Head of caudate nucleus (tissue), 42 donors: ENCODE measurements at regions not wholly inside any gene's neighbourhood (a gene's known extent, or its start where the extent isn't known, plus 50 kb on each side); places are given as distances from the start of the nearest gene placed in this dataset.

Experiments used
- DNase-seq, 42 donors: peaks; one replicate each; pipeline versions ENCODE4 v3.0.0 to v3.0.0-alpha.2; 2020 to 2021; ENCODE audit warnings: mixed read lengths in 7 of 42
- intact Hi-C: fragments of 100-400 bp; cut with DNase I; formaldehyde crosslinking; loops from one replicate; pipeline ENCODE4 v1.15.0; 2022

DNA sequence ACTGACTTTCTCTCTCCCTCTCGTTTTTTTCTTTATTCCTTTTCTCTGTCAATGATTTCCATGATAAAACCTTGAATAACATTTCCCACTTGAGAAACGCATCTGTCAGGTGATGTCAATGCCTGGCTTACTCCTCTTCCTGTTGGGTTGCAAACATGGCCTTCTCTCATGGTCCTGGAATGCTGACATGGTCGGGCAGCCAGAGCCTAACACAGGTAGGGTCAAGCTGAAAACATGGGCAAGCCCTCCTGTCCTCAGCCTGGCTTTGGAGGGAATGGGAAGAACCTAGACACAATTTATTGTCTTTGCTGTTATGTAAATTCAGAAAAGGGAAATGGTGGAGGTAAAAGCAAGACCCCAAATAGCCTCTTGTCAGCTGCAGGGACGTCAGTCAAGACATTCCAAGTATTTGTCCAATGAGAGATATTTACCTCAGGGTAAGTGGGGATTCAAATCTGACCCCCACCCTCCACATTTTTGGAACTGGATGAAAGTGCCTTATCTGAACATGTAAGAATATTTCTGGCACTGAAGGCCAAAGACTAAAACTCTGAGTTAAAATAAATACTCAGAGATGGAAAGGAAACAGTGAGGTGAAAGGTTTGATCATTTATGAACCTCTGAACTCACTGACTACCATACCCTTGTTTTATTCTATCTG lies 473.8 kb downstream of the SPRY1 start:
- intact Hi-C loops: no loop called here
- DNase-seq: no peak

DNA sequence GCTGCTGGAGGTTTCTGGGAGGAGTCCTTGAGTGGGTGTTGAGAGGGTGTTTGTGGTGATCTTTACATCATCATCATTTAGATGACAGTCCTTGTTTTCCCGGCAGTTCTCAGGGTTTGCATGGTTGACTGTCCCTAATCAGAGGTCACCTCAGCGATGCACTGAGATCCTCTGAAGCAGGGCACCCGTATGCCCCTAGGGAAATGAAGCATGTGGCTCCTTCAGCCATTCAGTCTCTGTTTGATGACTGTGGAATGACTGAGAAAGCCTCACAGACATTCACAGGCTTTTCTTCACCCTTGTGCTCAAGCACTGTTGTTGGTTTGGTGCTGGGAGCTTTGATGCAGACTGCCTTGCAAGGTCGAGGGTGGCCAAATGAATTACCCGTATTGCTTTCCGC lies 474.7 kb downstream of the SPRY1 start:
- DNase-seq: no peak
- intact Hi-C loops: no loop called here

DNA sequence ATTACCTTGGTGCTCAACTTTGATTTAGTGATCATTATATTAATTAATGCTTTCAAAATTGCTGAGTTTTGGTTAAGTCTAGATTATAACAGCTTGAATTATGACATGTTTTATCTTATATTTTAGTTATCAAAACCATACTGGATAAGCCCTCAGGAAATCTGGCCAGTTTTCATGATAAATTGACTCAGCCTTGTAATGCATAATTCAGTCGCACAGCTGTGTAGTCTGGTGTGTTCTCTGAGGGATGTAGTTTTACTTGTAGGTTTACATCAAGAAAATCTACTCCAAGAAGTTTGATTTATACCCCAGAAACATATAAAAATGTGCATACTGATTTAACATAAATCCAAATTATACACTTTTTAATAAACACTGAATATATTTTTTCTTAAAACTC lies 477.5 kb downstream of the SPRY1 start:
- no peak for DNase-seq
- intact Hi-C loops: no loop called here

DNA sequence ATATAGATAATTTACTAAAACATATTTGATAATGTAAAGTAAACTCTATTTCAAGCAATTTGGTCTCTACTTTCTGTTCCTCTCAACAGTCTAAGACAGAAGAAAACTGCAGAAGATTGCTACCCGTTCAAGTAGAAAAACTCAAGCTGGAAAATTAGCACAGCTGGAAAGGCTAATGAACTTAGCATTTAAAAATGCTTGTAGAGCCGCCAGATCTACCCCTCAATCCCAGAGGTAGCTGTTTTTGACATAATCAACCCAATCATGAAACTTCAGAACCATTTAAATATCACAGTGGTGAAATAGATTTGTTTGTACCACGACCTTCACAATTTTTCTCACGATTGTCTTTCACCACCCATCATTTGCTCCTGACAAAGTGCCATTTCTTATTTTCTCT lies 479.5 kb downstream of the SPRY1 start:
- DNase-seq: no peak
- intact Hi-C loops: no loop called here

DNA sequence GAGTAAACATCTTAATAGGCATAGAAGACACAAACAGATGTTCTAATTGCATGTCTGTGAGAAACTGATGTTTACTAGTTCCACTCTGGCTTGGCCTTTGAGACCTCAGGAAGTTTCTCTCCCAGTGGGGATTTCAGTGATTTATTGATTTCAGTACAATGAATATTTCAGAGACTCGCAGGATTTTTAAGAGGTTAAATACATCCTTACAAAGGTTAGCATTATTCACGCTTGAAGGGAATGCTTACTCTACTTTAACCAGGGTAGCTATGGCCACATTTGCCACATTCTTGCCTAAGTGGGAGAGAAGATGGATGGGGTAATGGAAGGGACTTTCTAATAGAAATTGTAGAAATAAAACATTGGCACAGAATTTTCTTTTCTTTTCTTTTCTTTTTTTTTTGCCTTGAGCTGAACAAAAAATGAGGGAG lies 480.1 kb downstream of the SPRY1 start:
- no peak for DNase-seq
- intact Hi-C loops: no loop called here

DNA sequence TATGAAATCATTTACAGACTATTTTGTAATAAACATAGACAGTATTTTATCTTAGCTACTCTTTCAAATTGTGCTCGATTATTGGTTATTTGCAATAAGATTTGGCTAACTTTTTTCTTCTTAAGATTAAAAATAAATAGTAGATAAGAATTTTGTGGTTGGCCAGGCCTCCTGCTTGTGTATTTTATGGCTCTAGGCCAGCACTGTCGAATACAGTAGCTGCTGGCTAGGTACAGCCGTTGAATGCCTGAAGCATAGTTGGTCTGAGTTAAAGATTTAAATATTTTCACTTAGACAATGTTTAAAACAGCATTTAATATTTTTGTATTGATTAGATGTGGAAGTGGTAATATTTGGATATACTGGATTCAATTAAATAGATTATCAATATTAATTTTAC lies 481.0 kb downstream of the SPRY1 start:
- DNase-seq: no peak
- intact Hi-C loops: no loop called here

DNA sequence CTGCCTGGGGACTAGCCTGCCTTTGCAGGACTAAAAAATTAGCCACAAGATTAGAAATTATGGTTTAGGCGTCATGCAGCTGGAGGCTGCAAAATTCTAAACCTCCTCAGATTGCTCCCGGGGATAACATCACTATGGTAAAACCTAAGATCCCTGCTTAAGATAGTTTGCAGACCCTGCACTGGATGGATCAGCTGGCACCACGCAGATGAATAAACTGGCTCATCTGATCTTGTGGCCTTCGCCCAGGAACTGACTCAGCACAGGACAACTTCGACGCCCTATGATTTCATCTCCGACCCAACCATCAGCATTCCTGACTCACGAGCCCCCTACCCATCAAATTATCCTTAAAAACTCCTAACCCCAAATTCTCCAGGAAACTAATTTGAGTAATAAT lies 482.4 kb downstream of the SPRY1 start:
- no peak for DNase-seq

DNA sequence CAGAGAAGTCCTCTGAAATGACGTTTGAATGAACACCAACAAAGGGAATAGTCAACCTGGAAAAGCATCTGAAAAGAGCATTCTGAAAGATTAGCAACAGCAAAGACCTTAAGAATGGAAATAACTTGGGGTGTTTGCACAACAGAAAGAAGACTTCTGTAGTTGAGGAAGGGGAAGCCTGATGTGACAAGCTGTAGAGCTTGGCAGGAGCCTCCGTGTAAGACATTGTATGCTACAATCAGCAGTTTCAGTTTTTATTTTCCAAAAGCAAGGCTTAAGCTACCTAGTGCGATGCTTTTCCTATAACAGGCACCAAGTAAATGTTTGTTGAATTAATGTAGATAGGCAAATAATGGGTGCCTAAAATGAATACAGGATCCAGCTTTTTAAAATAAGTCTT lies 484.0 kb downstream of the SPRY1 start:
- intact Hi-C loops: no loop called here
- no peak for DNase-seq

More for the DNA sequence above, 482.4 kb downstream of the SPRY1 start:
- intact Hi-C loops: no loop called here

DNA sequence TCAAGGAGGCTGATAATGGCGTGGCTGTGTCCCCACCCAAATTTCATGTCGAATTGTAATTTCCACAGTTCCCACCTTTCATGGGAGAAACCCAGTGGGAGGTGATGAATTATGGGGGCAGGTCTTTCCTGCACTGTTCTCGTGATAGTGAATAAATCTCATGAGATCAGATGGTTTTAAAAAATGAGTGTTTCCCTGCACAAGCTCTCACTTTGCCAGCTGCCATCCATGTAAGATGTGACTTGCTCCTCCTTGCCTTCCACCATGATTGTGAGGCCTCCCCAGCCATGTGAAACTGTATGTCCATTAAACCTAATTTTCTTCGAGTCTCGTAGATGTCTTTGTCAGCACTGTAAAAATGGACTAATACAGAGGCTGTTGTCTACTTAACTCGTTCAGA lies 488.3 kb downstream of the SPRY1 start:
- no peak for DNase-seq
- intact Hi-C loops: no loop called here

DNA sequence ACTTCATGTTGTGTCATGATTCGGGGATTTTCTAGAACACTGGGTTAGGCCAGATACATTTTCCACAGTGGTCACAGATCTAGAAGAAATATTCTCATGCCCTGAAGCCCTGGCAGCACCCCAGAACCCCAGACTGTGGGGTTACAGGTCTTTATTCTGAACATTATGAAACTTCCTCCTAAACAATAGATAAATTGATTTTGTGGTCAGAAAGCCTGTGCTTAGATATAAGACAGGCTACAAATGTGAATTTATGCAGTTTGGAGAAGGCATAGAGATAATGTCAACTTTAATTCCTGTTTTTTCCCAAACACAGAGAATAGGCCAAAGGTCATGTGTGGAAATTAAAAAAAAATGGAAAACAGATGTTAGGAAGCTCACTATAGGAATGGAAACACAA lies 492.9 kb downstream of the SPRY1 start:
- DNase-seq: no peak
- intact Hi-C loops: no loop called here

DNA sequence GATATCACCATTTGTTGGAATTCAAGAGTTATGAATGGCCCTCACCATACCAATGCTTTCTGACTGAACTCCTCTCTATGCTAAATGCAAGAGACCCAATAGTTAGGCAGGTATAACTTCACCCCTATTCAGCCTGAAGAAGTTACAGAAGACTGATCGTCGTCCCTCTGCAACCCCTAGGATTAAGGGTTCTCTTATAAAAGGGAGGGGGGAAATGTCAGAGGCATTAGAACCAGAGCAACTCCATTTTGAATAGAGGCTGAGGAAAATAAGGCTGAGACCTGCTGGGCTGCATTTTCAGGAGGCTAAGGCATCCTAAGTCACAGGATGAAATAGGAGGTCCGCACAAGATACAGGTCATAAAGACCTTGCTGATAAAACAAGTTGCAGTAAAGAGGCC lies 494.3 kb downstream of the SPRY1 start:
- intact Hi-C loops: no loop called here

DNA sequence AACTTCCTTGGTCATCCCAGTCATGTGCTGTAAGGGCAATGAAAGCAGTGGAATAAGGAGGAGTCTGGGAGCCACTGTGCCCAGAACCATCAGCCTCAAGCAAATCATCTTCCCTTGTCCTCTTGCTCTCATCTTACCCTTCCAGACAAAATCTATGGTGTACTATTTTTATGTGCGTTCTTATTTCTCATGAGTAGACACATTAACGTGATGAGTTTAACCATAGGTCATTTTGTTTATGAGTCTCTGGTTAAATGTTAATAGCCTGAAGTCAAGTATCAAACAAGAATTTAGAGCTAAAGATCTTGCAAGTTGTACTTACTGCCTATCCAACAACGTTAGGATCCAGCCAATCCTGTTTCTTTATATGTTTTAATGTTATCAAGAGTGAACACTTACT lies 495.3 kb downstream of the SPRY1 start:
- intact Hi-C loops: no loop called here
- no peak for DNase-seq

More for the DNA sequence above, 494.3 kb downstream of the SPRY1 start:
- no peak for DNase-seq

DNA sequence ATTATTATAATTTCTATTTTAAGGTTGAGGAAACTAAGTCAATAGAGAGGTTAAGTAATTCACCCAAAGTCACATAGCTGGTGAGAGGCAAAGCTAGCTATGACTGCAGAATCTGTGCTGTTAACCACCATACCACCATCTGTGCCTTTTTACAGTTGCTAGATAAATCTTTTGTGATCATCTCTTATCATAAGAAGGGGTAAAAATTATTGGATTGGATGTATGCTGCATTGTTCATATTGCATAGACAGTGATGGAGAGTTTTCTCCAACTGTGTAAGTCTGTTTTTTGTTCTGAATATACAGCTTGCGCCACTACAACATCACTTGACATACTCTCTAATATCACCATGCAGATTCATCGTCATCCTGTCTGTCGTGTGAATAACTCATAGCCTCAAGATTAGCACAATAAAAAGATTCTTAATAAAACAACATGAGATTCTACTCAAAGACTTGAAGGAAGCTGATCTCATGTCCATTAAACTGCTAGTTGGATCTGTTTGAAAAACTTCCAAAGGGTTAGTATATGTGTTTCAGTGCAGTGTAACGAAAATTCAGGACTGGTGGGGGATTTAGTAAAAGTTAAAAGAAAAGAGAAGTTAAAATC lies 495.9 kb downstream of the SPRY1 start:
- no peak for DNase-seq
- intact Hi-C loops: no loop called here

DNA sequence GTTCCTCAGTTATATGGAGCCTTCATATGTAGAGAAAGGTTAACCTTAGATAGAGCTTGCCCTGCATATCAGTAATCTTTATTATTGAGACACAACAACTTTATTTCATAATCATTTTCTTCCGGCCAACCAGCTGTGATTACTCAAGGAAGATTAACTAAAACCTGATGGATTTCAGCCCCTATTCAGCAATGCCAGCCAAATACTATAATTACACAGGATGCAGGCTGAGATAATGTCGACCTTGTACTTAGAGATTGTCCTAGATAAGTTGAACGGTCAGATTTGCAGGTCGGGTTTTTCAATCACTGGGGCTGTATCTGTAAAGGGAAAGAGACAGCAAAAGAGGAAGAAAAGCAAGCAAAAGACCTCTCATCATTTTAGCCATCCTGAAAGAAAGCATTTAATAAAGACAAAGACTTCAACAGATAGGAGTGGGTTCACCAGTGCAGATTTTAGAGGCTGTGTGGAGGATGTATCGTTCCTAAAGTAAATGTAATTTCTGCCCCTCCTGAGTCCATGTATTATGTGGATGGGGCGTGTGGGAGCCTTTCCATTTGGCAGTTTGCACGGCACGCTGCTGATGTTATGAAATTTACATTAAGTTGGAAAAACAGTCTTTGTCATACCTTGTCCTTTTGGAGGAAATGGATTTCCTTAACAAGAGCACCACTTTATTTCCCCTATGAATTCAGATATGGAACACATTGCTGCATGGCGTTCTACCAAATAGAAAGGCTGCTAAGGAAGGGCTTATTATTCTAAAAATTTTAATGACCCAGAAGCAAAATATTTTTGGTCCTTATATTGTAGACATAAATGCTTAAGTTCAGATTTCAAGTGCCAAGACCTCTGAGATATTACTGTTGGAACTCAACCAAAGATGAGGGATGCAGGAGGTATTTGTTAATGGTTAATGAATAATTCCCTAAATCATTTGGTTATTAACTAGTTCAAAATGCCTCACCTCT lies 496.7 kb downstream of the SPRY1 start:
- DNase-seq: no peak
- intact Hi-C loops: no loop called here

DNA sequence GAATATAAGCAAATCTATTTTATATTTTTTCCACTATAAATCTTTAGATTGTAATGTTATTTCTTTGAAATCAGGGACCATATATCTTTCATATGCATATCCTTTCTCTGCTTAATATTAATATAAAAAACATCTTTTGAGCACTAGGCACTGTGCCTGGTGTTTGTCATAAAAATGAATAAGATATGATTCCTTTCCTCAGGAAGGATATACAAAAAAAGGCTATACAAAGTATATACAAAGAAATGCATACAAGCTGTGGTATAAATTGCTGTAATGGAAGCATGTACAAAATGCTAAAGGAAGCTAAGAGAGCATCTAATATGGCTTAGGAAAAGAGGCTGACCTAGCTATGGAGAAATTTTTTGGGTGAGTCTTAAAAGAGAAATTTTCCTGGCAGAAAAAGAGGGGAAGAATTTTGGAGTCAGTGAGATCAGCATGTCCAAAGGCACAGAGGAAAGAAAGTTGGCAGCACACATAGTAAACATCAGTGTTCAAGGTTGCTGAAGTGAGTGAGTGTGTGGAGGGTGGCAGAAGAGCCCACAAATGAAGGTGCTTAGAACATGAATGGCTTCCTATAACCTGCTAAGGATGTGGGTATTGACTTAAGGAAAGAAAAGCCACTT lies 500.0 kb downstream of the SPRY1 start:
- intact Hi-C loops: no loop called here
- no peak for DNase-seq

DNA sequence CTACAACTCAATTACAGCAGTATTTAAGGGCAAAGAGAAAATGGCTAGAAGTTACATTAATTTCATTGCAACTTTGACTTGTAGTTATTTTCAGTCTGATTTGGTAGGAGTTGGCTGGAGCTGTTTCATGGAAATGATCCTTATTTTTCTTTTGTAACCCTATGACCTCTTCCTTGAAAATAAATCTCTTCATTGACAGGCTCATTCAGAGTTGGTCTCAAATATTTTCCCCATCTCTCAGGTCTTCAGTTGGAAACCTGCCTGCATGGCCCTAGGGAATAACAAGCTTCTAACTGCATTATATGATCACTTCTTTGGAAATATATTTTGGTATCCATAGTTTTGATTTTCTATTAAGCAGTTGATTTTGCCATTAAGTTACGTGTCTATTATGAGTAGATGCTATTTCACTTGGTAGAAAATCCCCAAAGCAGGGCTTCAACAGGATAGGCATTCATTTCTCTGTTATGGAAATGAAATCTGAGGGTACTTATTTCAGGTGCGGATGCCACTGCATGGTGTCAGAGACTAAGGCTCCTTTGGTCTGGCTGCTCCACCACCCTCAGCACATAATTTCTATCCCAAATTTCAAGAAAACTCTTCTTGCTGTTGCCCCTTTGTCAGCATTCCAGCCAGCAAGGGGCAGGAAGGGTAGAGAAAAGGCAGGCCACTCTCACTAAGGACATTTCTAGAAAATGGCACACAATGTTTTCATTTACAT lies 502.5 kb downstream of the SPRY1 start:
- intact Hi-C loops: no loop called here
- DNase-seq: no peak

DNA sequence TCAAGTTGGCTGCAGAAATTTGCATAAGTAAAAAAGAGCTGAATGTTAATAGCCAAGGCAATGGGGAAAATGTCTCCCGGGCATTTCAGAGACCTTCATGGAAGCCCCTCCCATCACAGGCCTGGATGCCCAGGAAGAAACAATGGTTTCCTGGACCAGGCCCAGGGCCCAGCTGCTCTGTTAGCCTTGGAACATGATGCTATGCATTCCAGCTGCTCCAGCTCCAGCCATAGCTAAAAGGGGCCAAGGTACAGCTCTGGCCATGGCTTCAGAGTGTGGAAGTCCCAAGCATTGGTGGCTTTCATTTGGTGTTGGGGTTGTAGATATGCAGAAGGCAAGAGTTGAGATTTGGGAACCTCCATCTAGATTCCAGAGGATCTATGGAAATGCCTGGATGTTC lies 508.3 kb downstream of the SPRY1 start:
- no peak for DNase-seq
- intact Hi-C loops: no loop called here

DNA sequence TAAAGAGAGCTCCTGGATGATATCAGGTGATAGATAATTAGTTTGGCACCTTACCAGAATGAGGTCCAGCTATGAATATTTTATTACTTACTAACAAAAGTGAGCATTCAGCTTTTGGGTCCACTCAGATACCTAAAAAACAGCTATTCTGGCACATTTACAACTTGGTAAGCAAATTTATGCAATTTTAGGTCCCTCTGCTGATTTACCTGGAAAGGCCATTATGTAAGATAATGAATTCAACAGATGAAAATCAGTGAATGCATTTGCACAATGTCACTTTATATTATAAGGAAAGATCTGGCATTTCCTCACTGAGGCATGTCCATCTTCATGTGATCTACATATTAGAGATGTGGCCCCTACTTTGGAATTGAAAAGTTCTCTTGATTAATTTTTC lies 517.0 kb downstream of the SPRY1 start:
- intact Hi-C loops: no loop called here
- DNase-seq: no peak

DNA sequence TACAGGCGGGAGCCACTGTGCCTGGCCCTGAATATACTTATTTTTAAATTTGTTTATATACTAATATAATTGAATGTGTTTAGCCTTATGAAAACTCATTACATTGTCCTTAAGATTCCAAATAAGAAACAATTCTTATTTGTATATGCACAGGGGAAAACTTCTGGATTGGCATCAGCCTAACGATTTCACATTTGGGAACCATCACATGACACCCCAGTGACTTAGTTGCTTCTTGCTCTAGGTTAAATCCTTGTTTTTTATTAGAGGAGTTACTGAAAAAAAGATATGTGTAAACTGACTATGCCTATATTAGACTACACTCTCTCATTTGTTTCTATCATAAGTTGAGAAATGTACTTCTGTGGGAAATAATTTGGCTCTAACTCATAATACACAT lies 520.2 kb downstream of the SPRY1 start:
- intact Hi-C loops: no loop called here

More for the DNA sequence above, 520.2 kb downstream of the SPRY1 start:
- DNase-seq: no peak
